ENCODE measurements at regions not wholly inside any gene's neighbourhood (a gene's known extent, or its start where the extent isn't known, plus 50 kb on each side); places are given as distances from the start of the nearest gene placed in this dataset.

DNA sequence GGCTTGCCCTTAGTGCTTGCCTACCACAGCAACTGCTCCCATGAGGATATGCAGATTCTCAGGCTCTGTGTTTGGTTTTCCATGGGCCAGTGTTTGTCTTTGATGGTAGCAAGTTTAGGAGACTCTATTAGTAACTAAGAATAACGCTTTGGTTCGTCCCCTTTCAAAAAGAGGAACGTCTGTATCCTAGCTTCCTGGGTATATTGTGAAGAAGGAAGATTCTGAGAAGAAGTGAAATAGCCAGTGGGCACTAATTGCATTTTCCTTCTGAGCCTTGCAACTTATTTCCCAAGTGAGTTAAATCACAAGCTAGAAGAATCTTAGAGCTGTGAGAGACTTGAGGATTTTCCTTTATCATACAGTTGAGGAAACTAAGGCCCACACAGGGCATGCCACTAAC, 376.8 kb downstream of the PIK3R1 start:
- H3K9ac ChIP-seq (ENCODE audit: low read length): no peak overlapping the region
- H3K4me1 ChIP-seq (ENCODE audit: control insufficient read depth in 1 of 2, insufficient read depth in 2 of 2, low read length in 2 of 2): no peaks in the 10 kb centered on the region
- DNase-seq (ENCODE audit: low read depth, low spot score) (no peak), ATAC-seq (no peak)
- H3K9me2 ChIP-seq (ENCODE audit: insufficient read depth): no peaks in the 10 kb centered on the region
- no peak overlapping the region for H3K27ac ChIP-seq (ENCODE audit: low read depth, low read length)
- no peaks in the 10 kb centered on the region for H3K79me2 ChIP-seq (ENCODE audit: insufficient read depth, low read length)
- no peaks in the 10 kb centered on the region for H3K9me3 ChIP-seq (ENCODE audit: control insufficient read depth in 1 of 2, insufficient read depth in 1 of 2, low read depth in 1 of 2, low read length in 2 of 2)
- H2AFZ ChIP-seq (ENCODE audit: low read depth, low read length, poor library complexity, severe bottlenecking): no peak overlapping the region
- ChIA-PET CTCF (no interaction called here), RAD21 (ENCODE audit: low non-redundant PET in 1 of 2, low total read pairs in 2 of 2, uncharacterized antibody in 2 of 2, unreplicated experiment in 2 of 2) (no interaction called here), POLR2A (no interaction called here)
- H3K4me3 ChIP-seq (replicated peaks in 1 of 2; ENCODE audit: low read depth in 1 of 2, low read length in 2 of 2): no peak overlapping the region
- no peak for TF ChIP-seq ATF3 (IDR thresholded peaks at IDR 0.05)
- TF ChIP-seq MAX (IDR thresholded peaks at IDR 0.05): no peak
- no peak for TF ChIP-seq RAD21 (IDR thresholded peaks at IDR 0.05; ENCODE audit: low read depth)
- no peaks in the 10 kb centered on the region for H3K27me3 ChIP-seq (ENCODE audit: insufficient read depth, low read length)
- H3K4me2 ChIP-seq (ENCODE audit: low read length): no peak overlapping the region
- H3K36me3 ChIP-seq (ENCODE audit: control insufficient read depth in 1 of 2, insufficient read depth in 2 of 2, low read length in 2 of 2): no peaks in the 10 kb centered on the region
- intact Hi-C loops (cut with micrococcal nuclease): no loop called here
- H4K20me1 ChIP-seq (ENCODE audit: insufficient read depth): no peaks in the 10 kb centered on the region
- BruUV-seq (replicated peaks): no TSS peak

GRCh38 chr5:68593211-68593671, 377.7 kb downstream of the PIK3R1 start:
- TF ChIP-seq YY1 (IDR thresholded peaks at IDR 0.05; ENCODE audit: extremely low read depth, insufficient replicate concordance, low read depth, low read length): no peak
- TF ChIP-seq ZBTB33 (IDR thresholded peaks at IDR 0.05; ENCODE audit: extremely low read depth, insufficient replicate concordance, low read length): no peak
- CTCF ChIA-PET: no interaction called here
- Histone ChIP-seq H3K36me3 (ENCODE audit: control insufficient read depth in 1 of 2, insufficient read depth in 2 of 2, low read length in 2 of 2) (no peaks in the 10 kb centered on the region), H3K27ac (ENCODE audit: low read depth, low read length) (no peak overlapping the region), H3K4me1 (ENCODE audit: control insufficient read depth in 1 of 2, insufficient read depth in 2 of 2, low read length in 2 of 2) (no peaks in the 10 kb centered on the region), H3K4me3 (replicated peaks in 1 of 2; ENCODE audit: low read depth in 1 of 2, low read length in 2 of 2) (no peak overlapping the region), H2AFZ (ENCODE audit: low read depth, low read length, poor library complexity, severe bottlenecking) (no peak overlapping the region), H4K20me1 (ENCODE audit: insufficient read depth) (no peaks in the 10 kb centered on the region), H3K27me3 (ENCODE audit: insufficient read depth, low read length) (no peaks in the 10 kb centered on the region), H3K79me2 (ENCODE audit: insufficient read depth, low read length) (no peaks in the 10 kb centered on the region), H3K4me2 (ENCODE audit: low read length) (no peak overlapping the region), H3K9me3 (ENCODE audit: control insufficient read depth in 1 of 2, insufficient read depth in 1 of 2, low read depth in 1 of 2, low read length in 2 of 2) (no peaks in the 10 kb centered on the region), H3K9ac (ENCODE audit: low read length) (no peak overlapping the region), H3K9me2 (ENCODE audit: insufficient read depth) (no peaks in the 10 kb centered on the region)
- POLR2A ChIA-PET: no interaction called here
- intact Hi-C loops (cut with micrococcal nuclease): no loop called here
- RAD21 ChIA-PET (ENCODE audit: low non-redundant PET in 1 of 2, low total read pairs in 2 of 2, uncharacterized antibody in 2 of 2, unreplicated experiment in 2 of 2): no interaction called here
- no peak for ATAC-seq
- no TSS peak for BruUV-seq (replicated peaks)
- DNase-seq (ENCODE audit: low read depth, low spot score): no peak

All from HCT116 (cell line).